HepG2 (cell line): ENCODE measurements at regions not wholly inside any gene's neighbourhood (a gene's known extent, or its start where the extent isn't known, plus 50 kb on each side); places are given as distances from the start of the nearest gene placed in this dataset.

Experiments
- ATAC-seq: fragments of 200-7000 bp; cut with Tn5 transposase; 3 replicates; pipeline ENCODE4 v1.9.1; 2020; ENCODE audit warnings: mild to moderate bottlenecking, moderate library complexity
- BruUV-seq: library from RNA; stranded (reverse); fragments of 400-500 nt; replicated peaks from 2 replicates; lab custom pipeline; 2021; lab: Mats Ljungman, UMichigan
- CTCF ChIA-PET: fragments of 300-600 bp; formaldehyde crosslinking; extraction: SDS; loops from one replicate; lab custom pipeline; 2021; ENCODE audit warnings: low total read pairs, inconsistent platforms, low intra/inter-chr PET ratio; lab: Yijun Ruan, JAX
- POLR2A ChIA-PET: fragments of 350-600 bp; sonication (Branson Sonifier 250); formaldehyde crosslinking; loops from one replicate; lab custom pipeline; 2020; ENCODE audit warnings: antibody characterized with exemption, inconsistent platforms; lab: Yijun Ruan, JAX
- DNase-seq: peaks from one replicate; pipeline ENCODE4 v3.0.0-alpha.2; 2015; ENCODE audit warnings: low spot score
- FAIRE-seq: peaks from 3 replicates; lab custom pipeline; 2011; peaks lifted over from hg19 to GRCh38; lab: Jason Lieb, UNC
- H2AFZ ChIP-seq: one replicate; pipeline ENCODE4 v1.6.1; 2011; ENCODE audit warnings: low read length, inconsistent platforms
- H3K27ac ChIP-seq: fragments of 300-600 bp; 3 replicates; pipeline ENCODE4 v1.8.0; 2011; ENCODE audit warnings: mixed run types, mild to moderate bottlenecking, mixed read lengths, low read length, inconsistent platforms; ENCODE audit not compliant: insufficient read depth; ENCODE audit errors: extremely low read length
- H3K27me3 ChIP-seq, 2 experiments: fragments of 200-600 bp in 1 of 2; 2 replicates in 1 of 2; 3 replicates in 1 of 2; pipeline versions ENCODE4 v1.6.0 to v1.8.0; 2011; ENCODE audit warnings: low read length in 2 of 2, mild to moderate bottlenecking in 2 of 2, moderate library complexity in 2 of 2, inconsistent platforms in 1 of 2; ENCODE audit not compliant: insufficient read depth in 2 of 2, control insufficient read depth in 1 of 2
- H3K36me3 ChIP-seq, 2 experiments: fragments of 200-600 bp in 1 of 2; replicated peaks in 1 of 2; 2 replicates in 1 of 2; 3 replicates in 1 of 2; pipeline versions ENCODE4 v1.5.1 to v1.8.0; 2011; ENCODE audit warnings: low read length in 2 of 2, inconsistent platforms in 1 of 2; ENCODE audit not compliant: insufficient read depth in 2 of 2, control insufficient read depth in 1 of 2
- H3K4me1 ChIP-seq: 2 replicates; pipeline ENCODE4 v1.5.1; 2012; ENCODE audit warnings: low read length, inconsistent platforms; ENCODE audit not compliant: insufficient read depth
- H3K4me2 ChIP-seq: 2 replicates; pipeline ENCODE4 v1.6.0; 2011; ENCODE audit warnings: low read depth, low read length, inconsistent platforms
- H3K4me3 ChIP-seq, 3 experiments: fragments of 200-600 bp in 1 of 3; sonication (generic), shearing (Covaris generic) in 1 of 3; replicated peaks in 1 of 3; 2 replicates each; pipeline ENCODE4 v1.5.1; 2011 to 2016; ENCODE audit warnings: low read length in 3 of 3, inconsistent platforms in 2 of 3, low read depth in 2 of 3, mild to moderate bottlenecking in 2 of 3, control low read depth in 1 of 3, mixed read lengths in 1 of 3; ENCODE audit not compliant: insufficient read depth in 1 of 3
- H3K79me2 ChIP-seq: one replicate; pipeline ENCODE4 v1.6.1; 2011; ENCODE audit warnings: low read length, inconsistent platforms; ENCODE audit not compliant: insufficient read depth
- H3K9ac ChIP-seq: 2 replicates; pipeline ENCODE4 v1.6.0; 2011; ENCODE audit warnings: mild to moderate bottlenecking, low read depth, low read length, inconsistent platforms; ENCODE audit not compliant: insufficient read depth
- H3K9me3 ChIP-seq: 2 replicates; pipeline ENCODE4 v1.5.1; 2012; ENCODE audit warnings: mild to moderate bottlenecking, low read length
- H4K20me1 ChIP-seq: 2 replicates; pipeline ENCODE4 v1.6.0; 2011; ENCODE audit warnings: inconsistent platforms, mild to moderate bottlenecking, low read length, moderate library complexity; ENCODE audit not compliant: insufficient read depth
- GABPA ChIP-seq, 2 experiments: IDR thresholded peaks; 2 replicates each; pipeline ENCODE4 v1.6.1; 2011 to 2016; ENCODE audit warnings: low read depth in 2 of 2, low read length in 1 of 2, missing biosample characterization in 1 of 2, missing genetic modification characterization in 1 of 2
- HOXA5 ChIP-seq: sonication (generic); formaldehyde crosslinking; IDR thresholded peaks from 2 replicates; pipeline ENCODE4 v1.4.0; 2020; ENCODE audit warnings: missing genetic modification reagents
- IRX3 ChIP-seq: sonication (generic); formaldehyde crosslinking; IDR thresholded peaks from 2 replicates; pipeline ENCODE4 v1.8.1; 2023; ENCODE audit warnings: mild to moderate bottlenecking, low read depth, missing genetic modification reagents, borderline replicate concordance
- MNT ChIP-seq: fragments of 450-650 bp; IDR thresholded peaks from 2 replicates; pipeline ENCODE4 v1.6.1; 2016
- ZBTB49 ChIP-seq: sonication (generic); formaldehyde crosslinking; IDR thresholded peaks from 2 replicates; pipeline ENCODE4 v1.4.0; 2020; ENCODE audit warnings: missing genetic modification reagents, borderline replicate concordance
- ZBTB7B ChIP-seq: sonication (generic); formaldehyde crosslinking; IDR thresholded peaks from 2 replicates; pipeline ENCODE4 v1.4.0; 2020; ENCODE audit warnings: missing genetic modification reagents
- ZNF180 ChIP-seq: sonication (generic); formaldehyde crosslinking; IDR thresholded peaks from 2 replicates; pipeline ENCODE4 v1.4.0; 2020; ENCODE audit warnings: low read depth, missing genetic modification reagents, borderline replicate concordance
- WGBS: methylation state at CpG from one replicate; pipeline ENCODE4 v1.1.6; 2017; ENCODE audit warnings: low lambda C conversion rate; 5-methylcytosine and 5-hydroxymethylcytosine counted together
- in situ Hi-C: cut with HindIII; loops from 2 replicates; pipeline ENCODE4 v1.10.0; 2017; ENCODE audit warnings: low pct_unique_long_range_greater_than_20kb; ENCODE audit not compliant: extremely low pct_ligation_motif_present
- intact Hi-C: fragments of 100-400 bp; cut with micrococcal nuclease; formaldehyde crosslinking; loops from one replicate; pipeline ENCODE4 v1.10.0; 2022; ENCODE audit not compliant: unreplicated experiment

- no peak for TF ChIP-seq HOXA5
- no peak for TF ChIP-seq ZNF180 (CRISPR knock-in tag)
- no peak for TF ChIP-seq IRX3
- no peak for TF ChIP-seq ZBTB7B (CRISPR knock-in tag)
- no peak for TF ChIP-seq GABPA (IDR thresholded peaks at IDR 0.05; ENCODE audit: low read depth, low read length)
- TF ChIP-seq GABPA (CRISPR knock-in tag; IDR thresholded peaks at IDR 0.05; ENCODE audit: low read depth): no peak
- TF ChIP-seq ZBTB49 (CRISPR knock-in tag): no peak
- peak; percentile 71 for TF ChIP-seq MNT
- WGBS: 75% methylated on average over 7 of the region's 8 CpGs
- Histone ChIP-seq H3K27ac (no peak overlapping the region), H2AFZ (no peak overlapping the region), H3K4me1 (peaks cover 55% of the 10 kb centered on the region), H3K4me2 (no peak overlapping the region), H3K9ac (no peak overlapping the region), H3K4me3 (no peak overlapping the region), H3K9me3 (peaks cover 9% of the 10 kb centered on the region; the same call in 1 of the 2 replicates), H4K20me1 (no peaks in the 10 kb centered on the region), H3K79me2 (no peaks in the 10 kb centered on the region), H3K36me3 (no peaks in the 10 kb centered on the region), H3K27me3 (no peaks in the 10 kb centered on the region; a peak in 1 of 5 replicates)
- CTCF ChIA-PET: no interaction called here
- in situ Hi-C loops: loop anchor here (25.0 kb wide), 1 partner anchor 503 kb away; no protein-coding TSS in a partner anchor
- ATAC-seq: no peak
- no TSS peak for BruUV-seq
- FAIRE-seq: no peak
- intact Hi-C loops: no loop called here
- POLR2A ChIA-PET: no interaction called here
- DNase-seq: no peak
Observed at GRCh38 chr15:66933932-66934867, 131.2 kb upstream of the SMAD3 start.
